Lower leg skin (tissue), 4 donors: ENCODE measurements at regions not wholly inside any gene's neighbourhood (a gene's known extent, or its start where the extent isn't known, plus 50 kb on each side); places are given as distances from the start of the nearest gene placed in this dataset.
A peak's percentile ranks its signal among the peaks of the same experiment; 100 is the strongest.

Experiments
- DNase-seq, 2 donors: peaks; one replicate each; pipeline ENCODE4 v3.0.0-alpha.2; 2019; ENCODE audit warnings: low spot score in 2 of 2
- H3K4me3 ChIP-seq: fragments of 200-600 bp; sonication (generic); 2 replicates; pipeline ENCODE4 v1.5.1; 2017; ENCODE audit warnings: mild to moderate bottlenecking, low read depth; ENCODE audit not compliant: poor library complexity, severe bottlenecking
- CTCF ChIP-seq, 3 donors: fragments of 450-650 bp; IDR thresholded peaks; one replicate each; pipeline ENCODE4 v1.5.1; 2016; ENCODE audit warnings: antibody characterized with exemption in 3 of 3, mild to moderate bottlenecking in 3 of 3, moderate library complexity in 2 of 3
- POLR2A ChIP-seq, 2 donors: fragments of 450-650 bp; IDR thresholded peaks; one replicate each; pipeline ENCODE4 v1.6.1; 2016 to 2017; ENCODE audit warnings: antibody characterized with exemption in 2 of 2, mild to moderate bottlenecking in 1 of 2, moderate library complexity in 1 of 2
- WGBS, 2 donors: methylation state at CpG; one replicate each; pipeline ENCODE4 v1.1.5; 2018; 5-methylcytosine and 5-hydroxymethylcytosine counted together
- intact Hi-C: fragments of 100-400 bp; cut with DNase I; formaldehyde crosslinking; loops from one replicate; pipeline ENCODE4 v1.15.0; 2023; ENCODE audit warnings: low total_unique reads

- no peak overlapping the region for H3K4me3 ChIP-seq
- no peak for TF ChIP-seq POLR2A (IDR thresholded peaks at IDR 0.05)
- no peak for TF ChIP-seq CTCF (IDR thresholded peaks at IDR 0.05)
- intact Hi-C loops, result no loop called here
- DNase-seq, result no peak
- 51 to 64% methylated on average over 2 of the region's 2 CpGs for WGBS, 2 donors
Measured at GRCh38 chr20:39799366-39799965, 837.3 kb downstream of the DHX35 start.

GRCh38 chr20:39795401-39796272, 833.5 kb downstream of the DHX35 start:
- 30 to 40% methylated on average over 3 of the region's 3 CpGs for WGBS, 2 donors
- DNase-seq, result peak in 1 of 2 donors; percentile 85
- intact Hi-C loops, result no loop called here
- TF ChIP-seq POLR2A (IDR thresholded peaks at IDR 0.05), result no peak
- TF ChIP-seq CTCF (IDR thresholded peaks at IDR 0.05), result no peak
- H3K4me3 ChIP-seq, result no peak overlapping the region

- TF ChIP-seq CTCF (IDR thresholded peaks at IDR 0.05), result no peak
- no peak for TF ChIP-seq POLR2A (IDR thresholded peaks at IDR 0.05)
- intact Hi-C loops, result no loop called here
- H3K4me3 ChIP-seq, result no peak overlapping the region
- no peak for DNase-seq
Measured at GRCh38 chr20:39792334-39792733, 830.2 kb downstream of the DHX35 start.

- 85 to 89% methylated on average over 3 of the region's 3 CpGs for WGBS, 2 donors
- DNase-seq, result no peak
- no peak overlapping the region for H3K4me3 ChIP-seq
- intact Hi-C loops, result no loop called here
- TF ChIP-seq CTCF (IDR thresholded peaks at IDR 0.05), result no peak
- no peak for TF ChIP-seq POLR2A (IDR thresholded peaks at IDR 0.05)
Measured at GRCh38 chr20:39789411-39789810, 827.3 kb downstream of the DHX35 start.

- no peak overlapping the region for H3K4me3 ChIP-seq
- no peak for DNase-seq
- intact Hi-C loops, result no loop called here
- 75 to 86% methylated on average over 4 of the region's 4 CpGs for whole genome bisulfite sequencing, 2 donors
- TF ChIP-seq CTCF (IDR thresholded peaks at IDR 0.05) (no peak), POLR2A (IDR thresholded peaks at IDR 0.05) (no peak)
Measured at GRCh38 chr20:39785252-39785917, 823.2 kb downstream of the DHX35 start.
